Hematopoietic multipotent progenitor cell (in vitro differentiated cells): ENCODE measurements at regions not wholly inside any gene's neighbourhood (a gene's known extent, or its start where the extent isn't known, plus 50 kb on each side); places are given as distances from the start of the nearest gene placed in this dataset.
"Not testable (repeated sequence)": the region's sequence is repeated elsewhere in the genome, so short reads cannot be mapped to it uniquely, and the experiment has no call there.

Source experiments
- DNase-seq, 3 donors: peaks; one replicate each; pipeline ENCODE4 v3.0.0-alpha.2; 2011 to 2015; ENCODE audit warnings: low read depth in 2 of 3, low spot score in 2 of 3

GRCh38 chr2:3116371-3116770 is 261.2 kb downstream of the EIPR1 start:
- no peak for DNase-seq

GRCh38 chr2:3115301-3116042 is 262.1 kb downstream of the EIPR1 start:
- DNase-seq: no peak

- DNase-seq: no peak
These were observed 263.0 kb downstream of the EIPR1 start for GRCh38 chr2:3114406-3115185.

GRCh38 chr2:3113769-3114168 is 263.8 kb downstream of the EIPR1 start:
- DNase-seq: no peak

DNA sequence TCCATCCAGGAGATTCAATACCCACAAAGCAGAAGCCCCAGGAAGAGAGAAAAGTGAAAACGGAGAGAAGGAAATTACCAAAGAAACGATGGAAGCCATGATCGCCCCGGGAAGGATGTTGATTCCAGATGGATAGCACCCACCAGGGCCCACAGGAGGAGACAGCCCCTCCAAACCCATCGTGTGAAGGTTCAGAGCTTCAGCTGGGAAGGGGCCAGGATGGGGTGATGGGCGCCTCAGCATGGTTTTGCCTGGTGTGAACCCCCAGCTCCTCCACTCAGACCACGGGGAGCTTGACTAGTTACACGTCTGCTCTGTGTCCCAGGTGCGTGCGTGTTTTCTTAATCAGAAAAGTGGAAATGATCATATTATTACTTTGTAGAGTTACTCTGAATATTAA is 264.5 kb downstream of the EIPR1 start:
- no peak for DNase-seq

DNA sequence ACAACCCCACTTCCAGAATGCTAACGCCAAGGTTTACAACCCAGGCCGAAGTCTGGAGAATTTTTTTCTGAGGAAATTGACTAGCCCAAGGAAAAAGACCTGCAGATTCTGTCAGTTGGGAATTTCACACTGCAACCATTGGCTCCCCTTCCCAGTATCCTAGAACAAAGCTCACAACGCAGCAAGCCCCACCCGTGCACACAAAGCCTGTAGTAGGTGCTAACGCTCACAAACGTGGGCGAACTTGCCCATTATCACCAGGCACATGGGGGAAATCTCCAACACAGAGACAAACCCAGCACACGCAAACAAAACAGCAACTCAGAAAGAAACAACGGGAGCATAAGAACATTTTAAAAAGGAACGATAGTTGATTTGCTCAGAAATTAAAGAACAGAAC is 265.1 kb downstream of the EIPR1 start:
- DNase-seq: no peak

DNA sequence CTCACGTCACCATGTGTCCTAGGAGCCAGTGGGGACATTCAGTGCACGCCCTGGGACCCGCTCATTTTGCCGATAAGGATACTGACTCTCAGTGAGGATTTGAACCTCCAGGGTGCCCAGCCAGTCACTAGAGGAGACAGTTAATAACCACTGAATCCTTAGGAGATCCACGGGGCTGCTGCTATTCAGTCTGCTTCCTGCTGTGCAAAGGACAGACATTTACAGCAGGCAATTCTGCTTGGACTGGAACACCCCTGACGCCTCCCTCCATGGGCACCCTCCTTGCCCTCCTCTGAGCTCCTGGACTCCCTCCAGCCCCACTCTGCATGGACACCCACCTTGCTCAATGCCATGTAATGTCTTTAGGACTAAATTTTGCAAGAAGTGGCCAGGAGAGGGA is 265.5 kb downstream of the EIPR1 start:
- no peak for DNase-seq

DNA sequence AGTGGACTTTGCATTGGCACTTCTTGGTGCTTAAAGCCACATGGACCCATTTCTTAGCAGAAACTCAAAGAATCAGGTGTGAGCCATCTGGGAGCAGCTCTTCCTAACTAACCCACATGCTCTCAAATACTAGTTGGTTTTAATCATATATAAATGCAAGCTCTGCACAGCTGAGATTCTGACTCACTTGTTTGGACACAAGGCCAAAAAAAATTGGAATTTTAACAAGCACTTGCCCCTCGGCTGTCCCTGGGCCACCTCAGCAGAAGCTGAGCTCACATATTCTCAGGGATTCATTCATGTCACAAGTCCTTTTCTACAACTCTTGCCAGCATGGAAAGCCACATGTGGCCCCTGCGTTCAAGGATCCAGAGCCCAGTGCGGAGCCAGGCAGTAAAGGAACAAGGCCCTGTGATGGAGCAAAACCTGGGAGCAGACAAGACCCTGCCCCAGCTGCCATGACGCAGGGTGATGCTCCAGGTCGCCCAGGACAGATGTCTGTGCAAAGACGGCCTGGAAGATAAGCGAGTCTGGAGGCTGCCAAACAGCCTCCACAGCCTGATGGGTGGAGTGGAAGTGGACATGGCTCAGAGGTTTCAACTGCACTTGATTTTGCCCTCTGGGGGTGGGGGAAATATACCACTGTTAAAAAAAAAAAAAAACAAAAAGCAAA is 266.5 kb downstream of the EIPR1 start:
- no peak for DNase-seq

DNA sequence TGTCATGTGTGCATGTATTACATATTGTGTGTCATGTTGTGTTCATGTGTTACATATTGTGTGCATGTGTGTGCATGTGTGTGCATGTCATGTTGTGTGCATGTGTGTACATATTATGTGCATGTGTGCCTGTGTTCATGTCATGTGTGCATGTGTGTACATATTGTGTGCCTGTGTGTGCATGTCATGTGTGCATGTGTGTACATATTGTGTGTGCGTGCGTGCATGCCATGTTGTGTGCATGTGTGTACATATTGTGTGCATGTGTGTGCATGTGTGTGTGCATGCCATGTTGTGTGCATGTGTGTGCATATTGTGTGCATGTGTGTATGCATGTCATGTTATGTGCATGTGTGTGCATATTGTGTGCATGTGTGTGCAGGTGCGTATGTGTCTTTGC is 267.1 kb downstream of the EIPR1 start:
- no peak for DNase-seq

GRCh38 chr2:3108710-3109702 is 268.6 kb downstream of the EIPR1 start:
- no peak for DNase-seq

GRCh38 chr2:3108105-3108504 is 269.5 kb downstream of the EIPR1 start:
- no peak for DNase-seq

- no peak for DNase-seq
These were observed 270.1 kb downstream of the EIPR1 start for GRCh38 chr2:3107567-3107966.

DNA sequence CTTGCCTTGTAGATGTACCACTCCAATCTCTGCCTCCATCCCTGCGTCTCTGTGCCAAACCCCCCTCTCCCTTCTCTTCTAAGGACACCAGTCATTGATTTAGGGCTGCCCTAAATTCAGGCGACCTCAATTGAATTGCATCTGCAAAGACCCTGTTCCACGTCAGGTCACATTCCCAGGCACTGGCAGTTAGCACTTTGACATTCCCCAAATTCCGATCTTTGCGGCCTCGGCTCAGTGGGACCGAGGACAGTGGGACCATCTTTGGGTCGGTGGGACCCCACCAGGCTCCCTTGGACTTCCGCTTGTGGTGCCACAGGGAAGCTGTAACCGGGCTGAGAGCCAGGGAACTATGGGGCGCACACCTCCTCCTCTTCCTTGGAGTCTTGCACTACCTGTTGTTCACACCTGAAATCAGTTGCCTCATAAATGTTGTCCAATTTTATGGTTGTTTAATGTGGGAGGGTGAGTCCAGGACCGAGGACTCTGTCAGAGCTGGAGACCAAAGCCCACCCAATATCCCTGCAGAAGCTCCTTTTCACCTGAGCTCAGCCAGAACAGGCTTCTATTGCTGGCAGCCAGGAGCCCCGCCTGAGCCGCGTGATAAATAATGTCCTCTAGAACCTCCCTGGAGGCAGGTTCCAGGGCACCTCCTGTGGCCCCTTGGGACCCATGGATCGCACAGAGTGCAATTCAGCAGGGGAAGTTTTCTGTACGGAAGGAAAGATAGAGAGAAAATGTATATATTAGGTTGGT is 271.6 kb downstream of the EIPR1 start:
- no peak for DNase-seq

- DNase-seq: not testable (repeated sequence)
These were observed 272.4 kb downstream of the EIPR1 start for GRCh38 chr2:3104958-3105813.

GRCh38 chr2:3104261-3104660 is 273.4 kb downstream of the EIPR1 start:
- no peak for DNase-seq

DNA sequence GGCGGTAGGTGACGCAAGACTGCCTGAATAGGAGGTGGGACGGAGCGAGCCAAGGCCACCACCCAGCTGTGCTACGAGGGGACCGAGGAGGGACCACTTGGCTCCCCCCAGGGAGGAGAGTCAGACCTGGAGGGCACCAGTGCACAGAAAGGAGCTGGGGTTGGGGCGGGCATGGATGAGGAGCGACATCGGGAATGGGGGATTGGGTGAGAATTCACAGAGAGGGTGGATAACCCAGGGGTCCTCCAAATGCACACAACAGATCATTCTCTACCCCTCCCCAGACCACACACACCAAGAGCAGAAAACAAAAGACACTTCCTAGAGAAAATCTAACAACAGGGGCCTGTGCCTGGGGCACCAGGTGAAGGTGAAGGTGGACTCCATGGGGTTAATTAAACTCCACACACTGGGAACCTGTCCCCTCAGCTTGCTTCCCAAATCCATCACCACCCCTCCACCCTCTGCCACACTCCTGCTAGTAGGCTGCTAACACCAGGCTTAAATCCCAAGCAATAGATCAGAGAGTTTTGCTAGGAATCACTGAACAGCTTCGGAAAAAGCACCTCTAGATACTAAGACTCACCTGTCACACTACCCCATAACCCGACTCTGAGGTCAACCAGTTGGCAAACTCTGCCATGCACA is 274.6 kb downstream of the EIPR1 start:
- no peak for DNase-seq

GRCh38 chr2:3102081-3102921 is 275.3 kb downstream of the EIPR1 start:
- no peak for DNase-seq
